Ovary (tissue), 3 donors: ENCODE measurements at regions not wholly inside any gene's neighbourhood (a gene's known extent, or its start where the extent isn't known, plus 50 kb on each side); places are given as distances from the start of the nearest gene placed in this dataset.

Experiments
- CTCF ChIP-seq, 3 donors: fragments of 450-650 bp in 2 of 3; fragments of 200-600 bp in 1 of 3; IDR thresholded peaks; one replicate each; pipeline versions ENCODE4 v1.5.1 to v1.8.0; 2016 to 2022; ENCODE audit warnings: antibody characterized with exemption in 3 of 3, mild to moderate bottlenecking in 1 of 3
- EP300 ChIP-seq: sonication (generic); formaldehyde crosslinking; IDR thresholded peaks from one replicate; pipeline ENCODE4 v1.6.1; 2017; ENCODE audit warnings: antibody characterized with exemption
- POLR2A ChIP-seq: fragments of 450-650 bp; IDR thresholded peaks from one replicate; pipeline ENCODE4 v1.6.1; 2017; ENCODE audit warnings: antibody characterized with exemption, mild to moderate bottlenecking, moderate library complexity
- donor health status: DM: no; HTN: no; CAD: no.

DNA sequence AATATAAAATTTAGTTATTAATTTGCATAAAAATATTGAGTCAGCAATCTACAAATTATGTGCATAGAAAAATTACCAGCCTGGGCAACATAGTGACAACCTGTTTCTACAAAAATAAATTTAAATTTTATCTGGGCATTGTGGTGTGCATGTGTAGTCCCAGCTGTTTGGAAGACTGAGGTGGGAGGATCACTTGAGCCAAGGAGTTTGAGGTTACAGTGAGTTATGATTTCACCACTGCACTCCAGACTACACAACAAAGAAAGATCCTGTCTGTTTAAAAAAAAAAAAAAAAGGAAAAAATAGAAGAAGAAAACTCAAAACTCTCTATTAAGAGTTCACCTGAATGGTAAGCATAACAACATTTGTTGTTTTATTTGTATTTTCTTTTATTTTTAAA is 1048.4 kb upstream of the CDH2 start:
- no peak for TF ChIP-seq CTCF (IDR thresholded peaks at IDR 0.05)
- no peak for TF ChIP-seq EP300
- TF ChIP-seq POLR2A, result no peak
